ENCODE measurements at regions not wholly inside any gene's neighbourhood (a gene's known extent, or its start where the extent isn't known, plus 50 kb on each side); places are given as distances from the start of the nearest gene placed in this dataset.

DNA sequence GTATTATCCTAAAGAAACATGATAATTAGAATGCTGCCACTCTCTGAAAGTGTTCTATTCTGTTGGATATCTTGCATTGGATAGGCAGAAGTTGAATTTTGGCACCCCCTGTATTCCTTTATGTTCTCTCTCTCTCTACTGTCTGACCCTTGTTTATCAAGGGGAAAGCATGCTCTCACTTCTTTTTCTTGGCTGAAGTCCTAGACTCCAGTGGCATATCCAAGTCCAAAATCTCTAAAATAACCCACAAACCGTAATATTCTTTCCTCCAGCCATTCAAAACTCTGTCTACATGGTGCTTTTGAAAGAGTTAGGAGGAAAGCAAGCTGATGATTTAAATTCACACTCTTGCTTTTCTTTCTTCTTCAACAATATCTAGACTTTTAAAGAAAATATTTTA lies 669.7 kb downstream of the TDRD15 start:
- DNase-seq, result no peak
- Histone ChIP-seq H3K4me3 (no peak overlapping the region), H3K9me3 (no peaks in the 10 kb centered on the region), H3K27me3 (no peaks in the 10 kb centered on the region), H3K36me3 (no peaks in the 10 kb centered on the region), H3K27ac (no peak overlapping the region), H3K4me1 (peaks cover 0 to 15% (median 4%) of the 10 kb centered on the region in 4 donors)
- intact Hi-C loops (cut with DNase I; ENCODE audit: low total_unique reads), result no loop called here
- TF ChIP-seq CTCF (IDR thresholded peaks at IDR 0.05), result no peak

DNA sequence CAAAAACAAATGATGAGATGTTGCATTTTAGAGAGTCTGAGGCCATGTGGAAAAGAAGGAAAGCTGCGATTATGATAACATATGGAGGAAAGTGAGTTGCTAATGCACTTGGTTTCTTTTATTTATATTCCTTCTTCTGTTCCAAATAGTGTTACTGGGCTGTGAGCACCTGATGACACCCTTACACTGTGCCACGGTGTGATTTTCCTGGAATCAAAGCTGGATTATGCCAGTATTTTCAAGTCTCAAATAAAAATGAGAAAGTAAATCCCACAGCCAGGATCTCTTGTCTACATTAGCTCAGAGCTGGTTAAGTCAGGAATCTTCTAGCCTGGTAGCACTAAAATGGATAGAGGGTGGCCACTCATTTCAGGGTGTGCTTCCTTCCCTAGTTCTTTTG lies 670.8 kb downstream of the TDRD15 start:
- Histone ChIP-seq H3K4me1 (peaks cover 0 to 15% (median 4%) of the 10 kb centered on the region in 4 donors), H3K27ac (no peak overlapping the region), H3K36me3 (no peaks in the 10 kb centered on the region), H3K27me3 (no peaks in the 10 kb centered on the region), H3K9me3 (no peaks in the 10 kb centered on the region), H3K4me3 (no peak overlapping the region)
- no peak for DNase-seq
- intact Hi-C loops (cut with DNase I; ENCODE audit: low total_unique reads), result no loop called here
- TF ChIP-seq CTCF (IDR thresholded peaks at IDR 0.05), result no peak

DNA sequence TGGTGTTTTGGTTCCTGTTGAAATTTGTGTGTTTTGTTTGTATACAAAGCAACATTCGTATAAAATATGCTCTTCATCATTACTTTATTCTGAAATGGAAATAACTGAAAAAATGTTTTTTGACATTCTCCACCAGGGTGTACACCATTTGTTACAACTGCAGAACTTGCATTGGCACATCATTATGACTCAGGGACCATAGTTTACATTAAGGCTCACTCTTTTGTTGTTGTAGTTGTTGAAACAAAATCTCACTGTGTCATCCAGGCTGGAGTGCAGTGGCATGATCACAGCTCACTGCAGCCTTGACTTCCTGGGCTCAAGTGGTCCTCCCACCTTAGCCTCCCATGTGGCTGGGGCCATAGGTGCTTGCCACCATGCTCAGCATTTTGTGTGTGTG lies 676.6 kb downstream of the TDRD15 start:
- Histone ChIP-seq H3K9me3 (no peaks in the 10 kb centered on the region), H3K4me1 (no peaks in the 10 kb centered on the region), H3K4me3 (no peak overlapping the region), H3K27me3 (no peaks in the 10 kb centered on the region), H3K36me3 (no peaks in the 10 kb centered on the region), H3K27ac (no peak overlapping the region)
- DNase-seq, result no peak
- TF ChIP-seq CTCF (IDR thresholded peaks at IDR 0.05), result no peak
- intact Hi-C loops (cut with DNase I; ENCODE audit: low total_unique reads), result no loop called here

DNA sequence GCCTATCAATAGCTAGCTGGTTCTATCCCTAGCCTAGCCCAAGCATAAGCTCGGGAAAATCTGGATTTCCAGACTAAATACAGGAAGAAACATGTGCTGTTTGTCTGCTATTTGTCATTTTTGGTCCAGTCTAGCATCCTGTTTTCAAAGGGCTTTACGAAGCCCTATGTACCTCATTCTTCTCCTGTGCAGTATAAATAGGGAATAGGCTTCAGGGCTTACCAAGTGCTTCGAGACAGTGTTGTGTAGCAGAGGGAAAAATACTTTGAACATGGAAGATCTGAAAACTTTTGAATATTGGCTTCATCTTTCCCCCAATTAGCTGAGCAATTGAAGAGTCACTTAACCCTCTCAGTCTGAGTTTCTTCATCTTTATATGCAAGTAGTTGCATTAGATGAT lies 679.8 kb downstream of the TDRD15 start:
- no peak overlapping the region for H3K4me3 ChIP-seq
- H3K27me3 ChIP-seq, result no peaks in the 10 kb centered on the region
- no peak for TF ChIP-seq CTCF (IDR thresholded peaks at IDR 0.05)
- no peaks in the 10 kb centered on the region for H3K4me1 ChIP-seq
- no peak for DNase-seq
- H3K27ac ChIP-seq, result no peak overlapping the region
- intact Hi-C loops (cut with DNase I; ENCODE audit: low total_unique reads), result no loop called here
- H3K36me3 ChIP-seq, result no peaks in the 10 kb centered on the region
- H3K9me3 ChIP-seq, result no peaks in the 10 kb centered on the region

- DNase-seq, result no peak
- H3K9me3 ChIP-seq, result no peaks in the 10 kb centered on the region
- H3K4me3 ChIP-seq, result no peak overlapping the region
- no peaks in the 10 kb centered on the region for H3K27me3 ChIP-seq
- H3K4me1 ChIP-seq, result no peaks in the 10 kb centered on the region
- intact Hi-C loops (cut with DNase I; ENCODE audit: low total_unique reads), result no loop called here
- TF ChIP-seq CTCF (IDR thresholded peaks at IDR 0.05), result no peak
- no peak overlapping the region for H3K27ac ChIP-seq
- no peaks in the 10 kb centered on the region for H3K36me3 ChIP-seq
Measured at GRCh38 chr2:21804151-21804550, 680.4 kb downstream of the TDRD15 start.

- TF ChIP-seq CTCF (IDR thresholded peaks at IDR 0.05), result no peak
- H3K4me1 ChIP-seq, result no peaks in the 10 kb centered on the region
- intact Hi-C loops (cut with DNase I; ENCODE audit: low total_unique reads), result no loop called here
- no peaks in the 10 kb centered on the region for H3K36me3 ChIP-seq
- no peak for DNase-seq
- no peaks in the 10 kb centered on the region for H3K9me3 ChIP-seq
- no peak overlapping the region for H3K27ac ChIP-seq
- H3K4me3 ChIP-seq, result no peak overlapping the region
- H3K27me3 ChIP-seq, result no peaks in the 10 kb centered on the region
Measured at GRCh38 chr2:21811541-21811940, 687.8 kb downstream of the TDRD15 start.
